ENCODE measurements at regions not wholly inside any gene's neighbourhood (a gene's known extent, or its start where the extent isn't known, plus 50 kb on each side); places are given as distances from the start of the nearest gene placed in this dataset.

- no peak for DNase-seq (ENCODE audit: low spot score)
- Histone ChIP-seq H3K27ac (ENCODE audit: low read depth, low read length, poor library complexity, severe bottlenecking) (no peak overlapping the region), H3K9me2 (ENCODE audit: insufficient read depth, low read length) (no peaks in the 10 kb centered on the region), H3K4me3 (ENCODE audit: low read depth, low read length, poor library complexity, severe bottlenecking) (no peak overlapping the region), H3K9me3 (ENCODE audit: low read length) (0 out of 2 replicates have a peak, but pooled peaks cover 5% of the 10 kb centered on the region), H3K79me2 (ENCODE audit: insufficient read depth, low read depth, low read length) (no peaks in the 10 kb centered on the region), H3K4me1 (ENCODE audit: insufficient read depth, low read length, poor library complexity, severe bottlenecking) (no peaks in the 10 kb centered on the region), H4K20me1 (ENCODE audit: insufficient read depth, low read length) (no peaks in the 10 kb centered on the region), H3K36me3 (ENCODE audit: insufficient read depth, low read length) (no peaks in the 10 kb centered on the region), H2AFZ (ENCODE audit: low read length) (no peak overlapping the region), H3K4me2 (ENCODE audit: low read length) (no peak overlapping the region)
- ChIA-PET CTCF (ENCODE audit: unreplicated experiment) (no interaction called here), POLR2A (interaction anchor here (1.2 kb wide), 1 partner anchor 58 kb away, joined by 7 read pairs; no protein-coding TSS in a partner anchor)
- TF ChIP-seq EZH2phosphoT487 (IDR thresholded peaks at IDR 0.05; ENCODE audit: borderline replicate concordance, low read depth, low read length) (no peak), CTCF (conservative IDR thresholded peaks at IDR 0.05; ENCODE audit: low read length) (no peak)
- intact Hi-C loops (cut with micrococcal nuclease; ENCODE audit: unreplicated experiment), result no loop called here
- BruUV-seq (replicated peaks), result no TSS peak
Measured at GRCh38 chr3:81094986-81095385, 666.5 kb downstream of the GBE1 start.

- DNase-seq (ENCODE audit: low spot score), result no peak
- BruUV-seq (replicated peaks), result no TSS peak
- Histone ChIP-seq H3K36me3 (ENCODE audit: insufficient read depth, low read length) (no peaks in the 10 kb centered on the region), H3K79me2 (ENCODE audit: insufficient read depth, low read depth, low read length) (no peaks in the 10 kb centered on the region), H3K4me1 (ENCODE audit: insufficient read depth, low read length, poor library complexity, severe bottlenecking) (no peaks in the 10 kb centered on the region), H4K20me1 (ENCODE audit: insufficient read depth, low read length) (no peaks in the 10 kb centered on the region), H3K27ac (ENCODE audit: low read depth, low read length, poor library complexity, severe bottlenecking) (no peak overlapping the region), H3K9me2 (ENCODE audit: insufficient read depth, low read length) (no peaks in the 10 kb centered on the region), H3K4me2 (ENCODE audit: low read length) (no peak overlapping the region), H3K9me3 (ENCODE audit: low read length) (peaks cover 6% of the 10 kb centered on the region; the same call in 1 of the 2 replicates), H2AFZ (ENCODE audit: low read length) (no peak overlapping the region), H3K4me3 (ENCODE audit: low read depth, low read length, poor library complexity, severe bottlenecking) (no peak overlapping the region)
- ChIA-PET CTCF (ENCODE audit: unreplicated experiment) (no interaction called here), POLR2A (interaction anchor here (0.6 kb wide), 1 partner anchor 903 kb away, joined by 4 read pairs; no protein-coding TSS in a partner anchor)
- TF ChIP-seq CTCF (conservative IDR thresholded peaks at IDR 0.05; ENCODE audit: low read length), result no peak
- TF ChIP-seq EZH2phosphoT487 (IDR thresholded peaks at IDR 0.05; ENCODE audit: borderline replicate concordance, low read depth, low read length), result no peak
- intact Hi-C loops (cut with micrococcal nuclease; ENCODE audit: unreplicated experiment), result no loop called here
Measured at GRCh38 chr3:81087607-81088006, 673.8 kb downstream of the GBE1 start.

GRCh38 chr3:81086348-81086747 is 675.1 kb downstream of the GBE1 start:
- intact Hi-C loops (cut with micrococcal nuclease; ENCODE audit: unreplicated experiment), result no loop called here
- no TSS peak for BruUV-seq (replicated peaks)
- Histone ChIP-seq H2AFZ (ENCODE audit: low read length) (no peak overlapping the region), H3K4me3 (ENCODE audit: low read depth, low read length, poor library complexity, severe bottlenecking) (no peak overlapping the region), H3K9me2 (ENCODE audit: insufficient read depth, low read length) (no peaks in the 10 kb centered on the region), H3K79me2 (ENCODE audit: insufficient read depth, low read depth, low read length) (no peaks in the 10 kb centered on the region), H3K9me3 (ENCODE audit: low read length) (peaks cover 6% of the 10 kb centered on the region; the same call in 1 of the 2 replicates), H3K4me2 (ENCODE audit: low read length) (no peak overlapping the region), H4K20me1 (ENCODE audit: insufficient read depth, low read length) (no peaks in the 10 kb centered on the region), H3K36me3 (ENCODE audit: insufficient read depth, low read length) (no peaks in the 10 kb centered on the region), H3K27ac (ENCODE audit: low read depth, low read length, poor library complexity, severe bottlenecking) (no peak overlapping the region), H3K4me1 (ENCODE audit: insufficient read depth, low read length, poor library complexity, severe bottlenecking) (no peaks in the 10 kb centered on the region)
- TF ChIP-seq CTCF (conservative IDR thresholded peaks at IDR 0.05; ENCODE audit: low read length) (no peak), EZH2phosphoT487 (IDR thresholded peaks at IDR 0.05; ENCODE audit: borderline replicate concordance, low read depth, low read length) (no peak)
- ChIA-PET CTCF (ENCODE audit: unreplicated experiment) (no interaction called here), POLR2A (no interaction called here)
- no peak for DNase-seq (ENCODE audit: low spot score)
